ENCODE measurements at regions not wholly inside any gene's neighbourhood (a gene's known extent, or its start where the extent isn't known, plus 50 kb on each side); places are given as distances from the start of the nearest gene placed in this dataset.
A peak's percentile ranks its signal among the peaks of the same experiment; 100 is the strongest.

DNA sequence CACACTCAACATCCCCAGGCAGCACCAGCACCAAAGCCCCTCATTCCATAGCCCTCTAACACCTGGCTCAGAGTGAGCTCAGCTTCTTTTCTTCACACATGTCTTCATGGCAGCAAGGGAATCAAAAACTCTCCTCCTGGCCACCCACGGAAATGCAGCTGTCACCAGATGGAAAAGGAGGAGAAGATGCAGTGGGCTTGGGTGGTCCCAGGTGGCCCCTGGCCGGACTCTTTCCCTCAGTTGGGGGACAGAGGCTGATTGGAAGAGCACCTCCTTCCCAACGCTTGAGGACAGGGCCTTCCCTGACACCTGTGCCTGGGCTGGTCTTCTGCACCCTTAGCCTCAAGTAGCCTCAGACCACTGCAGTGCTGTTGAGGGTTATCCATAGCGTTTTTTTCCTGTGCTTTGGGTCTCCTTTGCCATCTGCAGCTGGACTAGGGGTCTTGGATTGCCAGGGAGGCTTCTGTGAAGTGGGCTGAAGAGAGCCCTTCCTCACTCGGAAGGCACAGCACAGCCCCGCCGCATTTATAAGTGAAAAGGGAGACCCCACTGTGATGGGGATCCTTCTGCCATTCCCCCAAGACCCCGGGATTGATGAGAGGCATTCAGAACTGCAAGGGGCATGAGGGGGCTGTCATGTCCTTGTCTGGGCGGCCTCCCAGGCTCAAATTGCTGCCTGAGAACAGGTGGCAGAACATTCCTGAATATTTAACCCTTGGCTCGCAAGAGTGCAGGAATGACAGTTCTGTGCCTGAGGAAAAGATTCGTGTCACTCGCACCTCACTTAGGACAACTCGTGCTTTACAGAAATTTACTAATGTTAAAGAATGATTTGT is 200.0 kb downstream of the AUH start:
- Histone ChIP-seq H3K4me2 (no peak overlapping the region), H3K4me3 (ENCODE audit: low read depth in 2 of 2, low read length in 1 of 2) (no peak overlapping the region), H3K36me3 (replicated peaks in 1 of 2; ENCODE audit: control insufficient read depth in 1 of 2, insufficient read depth in 2 of 2, low read length in 1 of 2) (no peaks in the 10 kb centered on the region), H3K79me2 (ENCODE audit: insufficient read depth) (no peaks in the 10 kb centered on the region), H3K27me3 (ENCODE audit: insufficient read depth) (no peaks in the 10 kb centered on the region), H3K9me3 (no peaks in the 10 kb centered on the region), H3K9me2 (no peaks in the 10 kb centered on the region), H3K27ac (ENCODE audit: low read depth in 2 of 2, low read length in 1 of 2) (no peak overlapping the region; a peak in 1 of 4 replicates), H3K4me1 (ENCODE audit: control insufficient read depth in 1 of 2, insufficient read depth in 2 of 2, low read depth in 1 of 2, low read length in 1 of 2) (peaks cover 0 to 21% of the 10 kb centered on the region in 2 experiments; a peak in 3 of 4 replicates), H3F3A (replicated peaks; ENCODE audit: insufficient read depth) (no peaks in the 10 kb centered on the region), H3K9ac (no peak overlapping the region), H4K20me1 (ENCODE audit: insufficient read depth) (no peaks in the 10 kb centered on the region), H2AFZ (ENCODE audit: low read depth) (no peak overlapping the region)
- POLR2A ChIA-PET = no interaction called here
- CTCF ChIA-PET = no interaction called here
- no peak for DNase-seq
- TF ChIP-seq POLR2AphosphoS5 (IDR thresholded peaks at IDR 0.05; ENCODE audit: low read depth, low read length) (no peak), RFX5 (IDR thresholded peaks at IDR 0.05; ENCODE audit: low read length) (no peak), RAD21 (IDR thresholded peaks at IDR 0.05; ENCODE audit: low read length) (no peak), NRF1 (IDR thresholded peaks at IDR 0.05; ENCODE audit: low read depth, low read length) (no peak), GABPA (IDR thresholded peaks at IDR 0.05; ENCODE audit: low read depth) (no peak), SMC3 (IDR thresholded peaks at IDR 0.05; ENCODE audit: low read depth, low read length) (no peak), FOXJ3 (CRISPR knock-in tag; IDR thresholded peaks at IDR 0.05) (no peak), TCF12 (IDR thresholded peaks at IDR 0.05) (no peak), GATA2 (CRISPR knock-in tag; IDR thresholded peaks at IDR 0.05) (no peak)
- TF ChIP-seq, protein P1, sequence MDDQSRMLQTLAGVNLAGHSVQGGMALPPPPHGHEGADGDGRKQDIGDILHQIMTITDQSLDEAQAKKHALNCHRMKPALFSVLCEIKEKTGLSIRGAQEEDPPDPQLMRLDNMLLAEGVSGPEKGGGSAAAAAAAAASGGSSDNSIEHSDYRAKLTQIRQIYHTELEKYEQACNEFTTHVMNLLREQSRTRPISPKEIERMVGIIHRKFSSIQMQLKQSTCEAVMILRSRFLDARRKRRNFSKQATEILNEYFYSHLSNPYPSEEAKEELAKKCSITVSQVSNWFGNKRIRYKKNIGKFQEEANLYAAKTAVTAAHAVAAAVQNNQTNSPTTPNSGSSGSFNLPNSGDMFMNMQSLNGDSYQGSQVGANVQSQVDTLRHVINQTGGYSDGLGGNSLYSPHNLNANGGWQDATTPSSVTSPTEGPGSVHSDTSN (IDR thresholded peaks at IDR 0.05) = no peak
- TF ChIP-seq, protein P2, sequence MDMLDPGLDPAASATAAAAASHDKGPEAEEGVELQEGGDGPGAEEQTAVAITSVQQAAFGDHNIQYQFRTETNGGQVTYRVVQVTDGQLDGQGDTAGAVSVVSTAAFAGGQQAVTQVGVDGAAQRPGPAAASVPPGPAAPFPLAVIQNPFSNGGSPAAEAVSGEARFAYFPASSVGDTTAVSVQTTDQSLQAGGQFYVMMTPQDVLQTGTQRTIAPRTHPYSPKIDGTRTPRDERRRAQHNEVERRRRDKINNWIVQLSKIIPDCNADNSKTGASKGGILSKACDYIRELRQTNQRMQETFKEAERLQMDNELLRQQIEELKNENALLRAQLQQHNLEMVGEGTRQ (IDR thresholded peaks at IDR 0.05; ENCODE audit: borderline replicate concordance, low read depth, low read length) = no peak
- TF ChIP-seq, protein P3, sequence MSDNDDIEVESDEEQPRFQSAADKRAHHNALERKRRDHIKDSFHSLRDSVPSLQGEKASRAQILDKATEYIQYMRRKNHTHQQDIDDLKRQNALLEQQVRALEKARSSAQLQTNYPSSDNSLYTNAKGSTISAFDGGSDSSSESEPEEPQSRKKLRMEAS (IDR thresholded peaks at IDR 0.05; ENCODE audit: low read depth) = no peak
- WGBS (ENCODE audit: low lambda C conversion rate) = 86% methylated on average over 12 of the region's 13 CpGs

DNA sequence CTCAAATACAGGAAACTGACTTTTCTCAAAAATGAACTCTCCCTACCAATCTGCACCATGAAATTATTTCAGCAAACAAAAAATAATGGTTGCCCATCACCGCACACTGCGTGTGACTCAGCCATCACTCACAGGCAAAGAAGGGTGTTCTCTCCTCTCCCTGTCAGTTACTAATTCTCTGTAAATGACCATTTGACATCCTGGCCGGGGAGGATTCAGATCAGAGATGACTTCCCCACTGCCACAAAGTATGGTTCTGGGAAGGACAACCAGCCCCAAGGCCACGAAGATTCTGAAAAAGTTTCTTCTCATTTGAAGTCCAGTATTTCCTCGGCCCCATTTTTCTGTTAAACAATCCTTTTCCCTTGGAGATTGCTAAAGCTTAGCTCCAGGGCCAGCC is 199.4 kb downstream of the AUH start:
- H3K4me2 ChIP-seq = no peak overlapping the region
- DNase-seq = no peak
- no peaks in the 10 kb centered on the region for H3K36me3 ChIP-seq (replicated peaks in 1 of 2; ENCODE audit: control insufficient read depth in 1 of 2, insufficient read depth in 2 of 2, low read length in 1 of 2)
- H3K9me3 ChIP-seq = no peaks in the 10 kb centered on the region
- no peaks in the 10 kb centered on the region for H4K20me1 ChIP-seq (ENCODE audit: insufficient read depth)
- no peaks in the 10 kb centered on the region for H3K27me3 ChIP-seq (ENCODE audit: insufficient read depth)
- no peaks in the 10 kb centered on the region for H3F3A ChIP-seq (replicated peaks; ENCODE audit: insufficient read depth)
- TF ChIP-seq FOSL2 (IDR thresholded peaks at IDR 0.05; ENCODE audit: borderline replicate concordance, low read depth) = peak; percentile 44; the same call in 1 of the 2 replicates
- no peak for TF ChIP-seq NRF1 (IDR thresholded peaks at IDR 0.05; ENCODE audit: low read depth, low read length)
- TF ChIP-seq, protein P1 (IDR thresholded peaks at IDR 0.05) = peak; percentile 77
- H3K4me3 ChIP-seq (ENCODE audit: low read depth in 2 of 2, low read length in 1 of 2) = no peak overlapping the region
- H3K27ac ChIP-seq (ENCODE audit: low read depth in 2 of 2, low read length in 1 of 2) = peak overlapping the region in 1 of 2 experiments; percentile 44; a peak in 2 of 4 replicates
- H3K9ac ChIP-seq = no peak overlapping the region
- CTCF ChIA-PET = no interaction called here
- POLR2A ChIA-PET = no interaction called here
- WGBS (ENCODE audit: low lambda C conversion rate) = 63% methylated on average over 5 of the region's 5 CpGs
- no peaks in the 10 kb centered on the region for H3K9me2 ChIP-seq
- H3K79me2 ChIP-seq (ENCODE audit: insufficient read depth) = no peaks in the 10 kb centered on the region
- peaks cover 0 to 21% of the 10 kb centered on the region in 2 experiments; a peak in 3 of 4 replicates for H3K4me1 ChIP-seq (ENCODE audit: control insufficient read depth in 1 of 2, insufficient read depth in 2 of 2, low read depth in 1 of 2, low read length in 1 of 2)
- peak overlapping the region; percentile 67 for H2AFZ ChIP-seq (ENCODE audit: low read depth)
